HepG2 (cell line): ENCODE measurements at regions not wholly inside any gene's neighbourhood (a gene's known extent, or its start where the extent isn't known, plus 50 kb on each side); places are given as distances from the start of the nearest gene placed in this dataset.
A peak's percentile ranks its signal among the peaks of the same experiment; 100 is the strongest.

Source experiments
- CEBPB ChIP-seq: IDR thresholded peaks from 2 replicates; pipeline ENCODE4 v1.6.1; 2011; ENCODE audit warnings: low read depth, low read length, improper control_type of control experiment, borderline replicate concordance
- HHEX ChIP-seq: IDR thresholded peaks from 2 replicates; pipeline ENCODE4 v1.6.1; 2016; ENCODE audit warnings: control low read depth
- HMG20A ChIP-seq: IDR thresholded peaks from 2 replicates; pipeline ENCODE4 v1.6.1; 2016; ENCODE audit warnings: borderline replicate concordance
- MIXL1 ChIP-seq: IDR thresholded peaks from 2 replicates; pipeline ENCODE4 v1.6.1; 2016
- SAP130 ChIP-seq: IDR thresholded peaks from 2 replicates; pipeline ENCODE4 v1.6.1; 2016; ENCODE audit warnings: low read depth
- U2AF2 ChIP-seq: fragments of 200-400 bp; formaldehyde crosslinking; IDR thresholded peaks from 2 replicates; pipeline ENCODE4 v1.6.1; 2017; ENCODE audit warnings: low read depth, mild to moderate bottlenecking, low read length
- ZBTB3 ChIP-seq: sonication (generic); formaldehyde crosslinking; IDR thresholded peaks from 2 replicates; pipeline ENCODE4 v1.4.0; 2020; ENCODE audit warnings: low read depth, mild to moderate bottlenecking, moderate library complexity, missing genetic modification reagents, borderline replicate concordance
- ZNF615 ChIP-seq: sonication (generic); formaldehyde crosslinking; IDR thresholded peaks from 2 replicates; pipeline ENCODE4 v1.5.0; 2020; ENCODE audit warnings: mild to moderate bottlenecking, missing genetic modification reagents, borderline replicate concordance
- ZSCAN21 ChIP-seq: sonication (generic); formaldehyde crosslinking; IDR thresholded peaks from 2 replicates; pipeline ENCODE4 v1.8.0; 2022; ENCODE audit warnings: mild to moderate bottlenecking, missing genetic modification reagents, moderate library complexity, borderline replicate concordance
- TF ChIP-seq, protein P1 (sequence below): sonication (generic); formaldehyde crosslinking; IDR thresholded peaks from 2 replicates; pipeline ENCODE4 v1.5.0; 2020; ENCODE audit warnings: mild to moderate bottlenecking, missing genetic modification reagents
- TF ChIP-seq, protein P2 (sequence below): sonication (generic); formaldehyde crosslinking; conservative IDR thresholded peaks from 2 replicates; pipeline ENCODE4 v1.8.0; 2022; ENCODE audit warnings: mild to moderate bottlenecking, moderate library complexity, missing genetic modification reagents
- TF ChIP-seq, protein P3 (sequence below): sonication (generic); formaldehyde crosslinking; IDR thresholded peaks from 2 replicates; pipeline ENCODE4 v1.4.0; 2020; ENCODE audit warnings: mild to moderate bottlenecking, missing genetic modification reagents
- TF ChIP-seq, protein P4 (sequence below): sonication (generic); formaldehyde crosslinking; IDR thresholded peaks from 2 replicates; pipeline ENCODE4 v1.5.0; 2020; ENCODE audit warnings: missing genetic modification reagents
- TF ChIP-seq, protein P5 (sequence below): sonication (generic); formaldehyde crosslinking; IDR thresholded peaks from 2 replicates; pipeline ENCODE4 v1.5.0; 2020; ENCODE audit warnings: mild to moderate bottlenecking, missing genetic modification reagents, moderate library complexity
- TF ChIP-seq, protein P6 (sequence below): sonication (generic); formaldehyde crosslinking; IDR thresholded peaks from 2 replicates; pipeline ENCODE4 v1.4.0; 2020; ENCODE audit warnings: missing genetic modification reagents, borderline replicate concordance

DNA sequence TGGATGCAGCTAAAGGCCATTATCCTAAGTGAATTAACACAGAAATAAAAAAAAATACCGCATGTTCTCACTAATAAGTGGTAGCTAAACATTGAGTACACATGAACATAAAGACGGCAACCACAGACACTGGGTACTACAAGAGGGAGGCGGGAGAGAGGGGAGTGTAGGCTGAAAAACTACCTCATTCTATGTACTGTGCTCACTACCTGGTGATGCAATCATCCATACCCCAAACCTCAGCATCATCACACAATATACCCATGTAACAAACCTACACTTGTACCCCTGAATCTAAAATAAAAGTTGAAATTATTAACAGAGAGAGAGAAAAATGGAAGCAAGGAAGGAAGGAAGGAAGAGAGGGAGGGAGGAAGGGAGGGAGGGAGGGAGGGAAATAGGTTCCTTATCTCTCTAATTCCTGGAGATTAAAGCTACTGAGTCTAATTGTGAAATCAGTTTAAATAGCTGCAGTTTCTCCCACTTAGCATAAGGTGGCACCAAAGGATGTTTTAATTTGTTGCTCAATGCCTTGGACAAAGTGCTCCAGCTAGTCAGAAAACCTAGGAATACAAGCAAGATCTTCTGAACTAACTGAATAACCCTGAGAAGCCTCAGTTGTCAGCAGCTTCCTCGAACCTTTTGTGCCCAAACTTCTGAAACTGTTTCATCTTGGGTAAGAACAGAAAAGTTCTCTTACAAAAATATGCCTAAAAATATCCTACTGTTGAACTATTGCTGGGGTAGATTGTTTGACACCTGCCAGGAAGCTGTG lies 79.4 kb upstream of the ATP11B start (continued):
- TF ChIP-seq, protein P1, sequence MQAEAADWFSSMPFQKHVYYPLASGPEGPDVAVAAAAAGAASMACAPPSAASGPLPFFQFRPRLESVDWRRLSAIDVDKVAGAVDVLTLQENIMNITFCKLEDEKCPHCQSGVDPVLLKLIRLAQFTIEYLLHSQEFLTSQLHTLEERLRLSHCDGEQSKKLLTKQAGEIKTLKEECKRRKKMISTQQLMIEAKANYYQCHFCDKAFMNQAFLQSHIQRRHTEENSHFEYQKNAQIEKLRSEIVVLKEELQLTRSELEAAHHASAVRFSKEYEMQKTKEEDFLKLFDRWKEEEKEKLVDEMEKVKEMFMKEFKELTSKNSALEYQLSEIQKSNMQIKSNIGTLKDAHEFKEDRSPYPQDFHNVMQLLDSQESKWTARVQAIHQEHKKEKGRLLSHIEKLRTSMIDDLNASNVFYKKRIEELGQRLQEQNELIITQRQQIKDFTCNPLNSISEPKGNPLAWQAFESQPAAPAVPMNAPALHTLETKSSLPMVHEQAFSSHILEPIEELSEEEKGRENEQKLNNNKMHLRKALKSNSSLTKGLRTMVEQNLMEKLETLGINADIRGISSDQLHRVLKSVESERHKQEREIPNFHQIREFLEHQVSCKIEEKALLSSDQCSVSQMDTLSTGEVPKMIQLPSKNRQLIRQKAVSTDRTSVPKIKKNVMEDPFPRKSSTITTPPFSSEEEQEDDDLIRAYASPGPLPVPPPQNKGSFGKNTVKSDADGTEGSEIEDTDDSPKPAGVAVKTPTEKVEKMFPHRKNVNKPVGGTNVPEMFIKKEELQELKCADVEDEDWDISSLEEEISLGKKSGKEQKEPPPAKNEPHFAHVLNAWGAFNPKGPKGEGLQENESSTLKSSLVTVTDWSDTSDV, result no peak
- TF ChIP-seq SAP130 (CRISPR knock-in tag) (0 out of 2 replicates have a peak, but pooled peaks have one; percentile 17), ZSCAN21 (CRISPR knock-in tag) (no peak), HHEX (CRISPR knock-in tag) (no peak), U2AF2 (no peak), ZNF615 (no peak), ZBTB3 (no peak), MIXL1 (CRISPR knock-in tag) (peak; percentile 43; the same call in 1 of the 2 replicates), HMG20A (CRISPR knock-in tag) (no peak), CEBPB (peak; percentile 82)
- TF ChIP-seq, protein P2, sequence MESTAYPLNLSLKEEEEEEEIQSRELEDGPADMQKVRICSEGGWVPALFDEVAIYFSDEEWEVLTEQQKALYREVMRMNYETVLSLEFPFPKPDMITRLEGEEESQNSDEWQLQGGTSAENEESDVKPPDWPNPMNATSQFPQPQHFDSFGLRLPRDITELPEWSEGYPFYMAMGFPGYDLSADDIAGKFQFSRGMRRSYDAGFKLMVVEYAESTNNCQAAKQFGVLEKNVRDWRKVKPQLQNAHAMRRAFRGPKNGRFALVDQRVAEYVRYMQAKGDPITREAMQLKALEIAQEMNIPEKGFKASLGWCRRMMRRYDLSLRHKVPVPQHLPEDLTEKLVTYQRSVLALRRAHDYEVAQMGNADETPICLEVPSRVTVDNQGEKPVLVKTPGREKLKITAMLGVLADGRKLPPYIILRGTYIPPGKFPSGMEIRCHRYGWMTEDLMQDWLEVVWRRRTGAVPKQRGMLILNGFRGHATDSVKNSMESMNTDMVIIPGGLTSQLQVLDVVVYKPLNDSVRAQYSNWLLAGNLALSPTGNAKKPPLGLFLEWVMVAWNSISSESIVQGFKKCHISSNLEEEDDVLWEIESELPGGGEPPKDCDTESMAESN, result no peak
- TF ChIP-seq, protein P3, sequence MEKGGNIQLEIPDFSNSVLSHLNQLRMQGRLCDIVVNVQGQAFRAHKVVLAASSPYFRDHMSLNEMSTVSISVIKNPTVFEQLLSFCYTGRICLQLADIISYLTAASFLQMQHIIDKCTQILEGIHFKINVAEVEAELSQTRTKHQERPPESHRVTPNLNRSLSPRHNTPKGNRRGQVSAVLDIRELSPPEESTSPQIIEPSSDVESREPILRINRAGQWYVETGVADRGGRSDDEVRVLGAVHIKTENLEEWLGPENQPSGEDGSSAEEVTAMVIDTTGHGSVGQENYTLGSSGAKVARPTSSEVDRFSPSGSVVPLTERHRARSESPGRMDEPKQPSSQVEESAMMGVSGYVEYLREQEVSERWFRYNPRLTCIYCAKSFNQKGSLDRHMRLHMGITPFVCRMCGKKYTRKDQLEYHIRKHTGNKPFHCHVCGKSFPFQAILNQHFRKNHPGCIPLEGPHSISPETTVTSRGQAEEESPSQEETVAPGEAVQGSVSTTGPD (CRISPR knock-in tag), result no peak
- TF ChIP-seq, protein P4, sequence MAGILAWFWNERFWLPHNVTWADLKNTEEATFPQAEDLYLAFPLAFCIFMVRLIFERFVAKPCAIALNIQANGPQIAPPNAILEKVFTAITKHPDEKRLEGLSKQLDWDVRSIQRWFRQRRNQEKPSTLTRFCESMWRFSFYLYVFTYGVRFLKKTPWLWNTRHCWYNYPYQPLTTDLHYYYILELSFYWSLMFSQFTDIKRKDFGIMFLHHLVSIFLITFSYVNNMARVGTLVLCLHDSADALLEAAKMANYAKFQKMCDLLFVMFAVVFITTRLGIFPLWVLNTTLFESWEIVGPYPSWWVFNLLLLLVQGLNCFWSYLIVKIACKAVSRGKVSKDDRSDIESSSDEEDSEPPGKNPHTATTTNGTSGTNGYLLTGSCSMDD (CRISPR knock-in tag), result no peak
- TF ChIP-seq, protein P5, sequence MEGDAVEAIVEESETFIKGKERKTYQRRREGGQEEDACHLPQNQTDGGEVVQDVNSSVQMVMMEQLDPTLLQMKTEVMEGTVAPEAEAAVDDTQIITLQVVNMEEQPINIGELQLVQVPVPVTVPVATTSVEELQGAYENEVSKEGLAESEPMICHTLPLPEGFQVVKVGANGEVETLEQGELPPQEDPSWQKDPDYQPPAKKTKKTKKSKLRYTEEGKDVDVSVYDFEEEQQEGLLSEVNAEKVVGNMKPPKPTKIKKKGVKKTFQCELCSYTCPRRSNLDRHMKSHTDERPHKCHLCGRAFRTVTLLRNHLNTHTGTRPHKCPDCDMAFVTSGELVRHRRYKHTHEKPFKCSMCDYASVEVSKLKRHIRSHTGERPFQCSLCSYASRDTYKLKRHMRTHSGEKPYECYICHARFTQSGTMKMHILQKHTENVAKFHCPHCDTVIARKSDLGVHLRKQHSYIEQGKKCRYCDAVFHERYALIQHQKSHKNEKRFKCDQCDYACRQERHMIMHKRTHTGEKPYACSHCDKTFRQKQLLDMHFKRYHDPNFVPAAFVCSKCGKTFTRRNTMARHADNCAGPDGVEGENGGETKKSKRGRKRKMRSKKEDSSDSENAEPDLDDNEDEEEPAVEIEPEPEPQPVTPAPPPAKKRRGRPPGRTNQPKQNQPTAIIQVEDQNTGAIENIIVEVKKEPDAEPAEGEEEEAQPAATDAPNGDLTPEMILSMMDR (CRISPR knock-in tag), result peak; percentile 75
- TF ChIP-seq, protein P6, sequence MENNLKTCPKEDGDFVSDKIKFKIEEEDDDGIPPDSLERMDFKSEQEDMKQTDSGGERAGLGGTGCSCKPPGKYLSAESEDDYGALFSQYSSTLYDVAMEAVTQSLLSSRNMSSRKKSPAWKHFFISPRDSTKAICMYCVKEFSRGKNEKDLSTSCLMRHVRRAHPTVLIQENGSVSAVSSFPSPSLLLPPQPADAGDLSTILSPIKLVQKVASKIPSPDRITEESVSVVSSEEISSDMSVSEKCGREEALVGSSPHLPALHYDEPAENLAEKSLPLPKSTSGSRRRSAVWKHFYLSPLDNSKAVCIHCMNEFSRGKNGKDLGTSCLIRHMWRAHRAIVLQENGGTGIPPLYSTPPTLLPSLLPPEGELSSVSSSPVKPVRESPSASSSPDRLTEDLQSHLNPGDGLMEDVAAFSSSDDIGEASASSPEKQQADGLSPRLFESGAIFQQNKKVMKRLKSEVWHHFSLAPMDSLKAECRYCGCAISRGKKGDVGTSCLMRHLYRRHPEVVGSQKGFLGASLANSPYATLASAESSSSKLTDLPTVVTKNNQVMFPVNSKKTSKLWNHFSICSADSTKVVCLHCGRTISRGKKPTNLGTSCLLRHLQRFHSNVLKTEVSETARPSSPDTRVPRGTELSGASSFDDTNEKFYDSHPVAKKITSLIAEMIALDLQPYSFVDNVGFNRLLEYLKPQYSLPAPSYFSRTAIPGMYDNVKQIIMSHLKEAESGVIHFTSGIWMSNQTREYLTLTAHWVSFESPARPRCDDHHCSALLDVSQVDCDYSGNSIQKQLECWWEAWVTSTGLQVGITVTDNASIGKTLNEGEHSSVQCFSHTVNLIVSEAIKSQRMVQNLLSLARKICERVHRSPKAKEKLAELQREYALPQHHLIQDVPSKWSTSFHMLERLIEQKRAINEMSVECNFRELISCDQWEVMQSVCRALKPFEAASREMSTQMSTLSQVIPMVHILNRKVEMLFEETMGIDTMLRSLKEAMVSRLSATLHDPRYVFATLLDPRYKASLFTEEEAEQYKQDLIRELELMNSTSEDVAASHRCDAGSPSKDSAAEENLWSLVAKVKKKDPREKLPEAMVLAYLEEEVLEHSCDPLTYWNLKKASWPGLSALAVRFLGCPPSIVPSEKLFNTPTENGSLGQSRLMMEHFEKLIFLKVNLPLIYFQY (CRISPR knock-in tag), result no peak
